GM21529 (cell line): ENCODE measurements at regions not wholly inside any gene's neighbourhood (a gene's known extent, or its start where the extent isn't known, plus 50 kb on each side); places are given as distances from the start of the nearest gene placed in this dataset.
"Not testable (repeated sequence)": the region's sequence is repeated elsewhere in the genome, so short reads cannot be mapped to it uniquely, and the experiment has no call there.

Experiments
- ATAC-seq: cut with Tn5 transposase; IDR thresholded peaks from one replicate; pipeline ENCODE4 v1.9.1; 2021; ENCODE audit not compliant: unreplicated experiment

DNA sequence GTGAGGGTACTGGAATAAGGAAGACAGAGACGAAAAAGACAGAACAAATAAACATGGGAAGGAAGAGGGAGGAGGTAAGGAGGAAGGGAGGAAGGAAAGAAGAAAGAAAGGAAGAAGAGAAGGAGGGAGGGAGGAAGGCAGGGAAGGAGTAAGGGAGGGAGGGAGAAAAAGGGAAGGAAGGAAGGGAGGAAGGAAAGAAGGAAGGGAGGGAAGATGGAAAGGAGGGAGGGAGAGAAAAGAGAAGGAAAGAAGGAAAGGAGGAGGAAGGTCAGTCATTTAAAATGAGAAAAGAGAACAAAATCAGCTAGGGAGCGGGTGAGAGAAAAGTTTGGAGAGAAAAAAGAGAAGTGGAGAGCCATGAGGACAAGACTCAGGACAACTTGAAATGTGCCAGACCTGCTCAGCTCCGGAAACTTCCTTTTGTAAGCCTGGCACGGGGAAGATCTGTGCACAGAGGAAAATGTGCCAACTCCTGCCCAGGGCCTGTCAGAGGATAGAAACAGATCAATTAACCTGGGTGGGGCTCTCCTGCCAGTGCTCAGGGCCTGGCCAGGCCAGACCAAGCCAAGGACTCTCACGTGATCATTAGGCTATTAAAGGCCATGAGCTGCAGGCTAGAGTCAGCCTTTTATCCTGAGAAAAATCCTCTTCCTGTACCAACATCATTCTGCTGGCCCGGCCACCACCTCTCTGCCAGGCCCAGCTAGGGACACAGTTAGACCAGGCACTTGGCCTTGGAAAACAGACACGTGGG lies 50.1 kb upstream of the BCL6 start:
- ATAC-seq = no peak

DNA sequence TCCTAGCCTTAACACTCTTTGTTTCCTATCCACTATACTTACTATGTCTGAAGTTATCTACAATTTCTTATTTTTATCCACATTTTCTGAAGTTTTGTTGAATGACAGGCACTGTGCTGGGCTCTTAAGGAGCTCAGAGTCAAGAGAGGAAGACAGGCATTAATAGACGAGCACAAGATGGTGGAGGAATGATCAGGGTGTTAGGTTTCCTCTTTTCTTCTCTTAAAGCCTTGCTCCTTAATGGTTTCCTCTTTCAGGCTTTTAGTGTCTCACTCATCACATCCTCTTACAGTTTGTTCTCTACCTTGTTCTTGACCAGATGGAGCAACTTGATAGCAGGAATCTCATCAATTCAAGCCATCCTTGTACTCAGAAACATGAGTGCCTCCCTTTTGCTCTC lies 52.9 kb upstream of the BCL6 start:
- no peak for ATAC-seq

DNA sequence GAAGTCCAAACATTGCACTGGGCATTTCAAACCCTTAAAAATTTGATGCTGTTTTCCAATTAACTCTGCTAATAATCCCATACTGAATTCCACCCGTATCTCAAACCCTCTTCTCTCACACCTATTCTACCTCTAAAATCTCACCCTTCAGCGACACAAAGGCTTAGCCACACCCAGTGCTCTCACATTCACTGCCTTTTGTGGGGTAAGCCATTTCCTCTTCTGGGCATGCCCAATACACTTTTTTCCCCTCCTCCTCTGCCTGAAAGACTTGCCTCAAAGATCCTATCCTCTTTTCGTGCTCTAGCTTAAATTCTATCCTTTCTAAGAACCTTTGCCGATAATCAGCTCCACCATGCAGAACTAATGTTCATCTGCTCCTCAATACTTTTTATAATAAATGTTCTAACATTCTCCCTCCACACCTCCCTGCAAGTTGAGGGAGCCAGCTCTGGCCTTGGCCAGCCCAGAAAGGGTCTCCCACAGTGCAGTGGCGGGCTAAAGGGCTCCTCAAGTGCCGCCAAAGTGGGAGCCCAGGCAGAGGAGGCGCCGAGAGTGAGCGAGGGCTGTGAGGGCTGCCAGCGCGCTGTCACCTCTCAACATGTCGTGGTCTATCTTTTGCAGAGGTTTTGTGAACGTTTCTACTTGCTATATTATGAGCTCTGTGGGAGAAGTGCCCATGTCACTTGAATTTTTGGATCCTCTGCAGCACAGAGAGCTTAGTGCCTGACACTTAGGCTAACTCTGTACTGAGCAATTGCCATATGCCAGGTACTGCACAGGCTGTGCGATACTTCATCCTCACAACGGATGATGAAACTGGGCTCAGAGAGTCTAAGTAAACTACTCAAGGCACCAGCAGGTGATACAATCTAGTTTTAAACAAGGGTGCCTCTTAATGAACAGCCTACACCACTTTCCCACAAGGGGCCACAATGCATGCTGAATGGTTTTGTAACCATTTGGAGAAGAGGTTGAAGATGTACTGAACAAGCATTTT lies 53.6 kb upstream of the BCL6 start:
- no peak for ATAC-seq

DNA sequence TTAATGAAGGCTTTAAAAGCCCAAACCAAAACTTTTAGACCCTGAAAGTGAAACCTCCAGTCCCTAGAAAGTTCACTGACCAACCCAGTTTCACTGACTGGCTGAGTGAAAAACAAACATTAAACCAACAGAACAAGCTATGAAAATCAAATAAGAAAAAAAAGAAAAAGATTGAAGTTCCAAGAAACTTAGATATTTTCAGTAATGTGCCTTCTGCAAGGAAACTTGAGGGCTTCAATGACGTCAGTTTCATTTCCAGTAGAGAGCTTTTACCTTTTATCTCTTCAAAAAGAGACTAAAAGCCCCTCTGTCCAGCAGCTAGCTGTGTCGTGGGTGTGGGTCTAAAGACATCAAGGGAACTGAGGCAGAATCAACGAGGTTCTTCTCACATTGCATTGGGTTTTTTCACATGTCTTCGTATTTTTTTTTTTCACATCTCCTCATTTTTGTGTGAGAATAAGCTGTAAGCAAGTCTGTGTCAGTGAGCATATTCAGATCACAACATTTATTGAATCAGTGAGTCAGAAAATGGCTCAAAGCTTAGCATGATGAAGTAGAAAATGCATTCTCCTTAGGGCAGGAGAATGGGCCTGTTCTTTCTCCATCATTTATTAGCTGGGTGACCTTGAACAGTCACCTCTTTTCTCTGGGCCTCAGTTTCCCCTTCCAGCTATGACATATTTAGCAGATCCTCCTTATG lies 54.8 kb upstream of the BCL6 start:
- ATAC-seq = peak; percentile 38

DNA sequence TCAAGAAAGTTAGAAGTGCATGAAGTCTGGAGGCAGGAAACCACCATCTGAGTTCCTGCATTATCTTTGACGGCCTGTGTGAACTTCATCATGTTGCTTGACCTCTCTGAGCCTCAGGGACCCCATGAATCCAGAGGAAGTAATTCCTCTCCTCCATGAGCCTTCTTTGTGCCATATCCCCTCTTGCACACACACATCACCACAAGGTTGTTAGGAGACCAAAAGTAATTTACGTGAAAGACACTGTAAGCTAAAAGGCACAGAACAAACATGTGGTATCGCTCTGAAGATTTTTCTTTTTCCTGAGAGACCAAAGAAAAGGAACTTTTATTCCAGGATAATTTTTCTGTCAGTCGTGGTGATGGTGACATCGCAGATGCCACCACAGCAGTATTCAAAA lies 55.9 kb upstream of the BCL6 start:
- no peak for ATAC-seq

DNA sequence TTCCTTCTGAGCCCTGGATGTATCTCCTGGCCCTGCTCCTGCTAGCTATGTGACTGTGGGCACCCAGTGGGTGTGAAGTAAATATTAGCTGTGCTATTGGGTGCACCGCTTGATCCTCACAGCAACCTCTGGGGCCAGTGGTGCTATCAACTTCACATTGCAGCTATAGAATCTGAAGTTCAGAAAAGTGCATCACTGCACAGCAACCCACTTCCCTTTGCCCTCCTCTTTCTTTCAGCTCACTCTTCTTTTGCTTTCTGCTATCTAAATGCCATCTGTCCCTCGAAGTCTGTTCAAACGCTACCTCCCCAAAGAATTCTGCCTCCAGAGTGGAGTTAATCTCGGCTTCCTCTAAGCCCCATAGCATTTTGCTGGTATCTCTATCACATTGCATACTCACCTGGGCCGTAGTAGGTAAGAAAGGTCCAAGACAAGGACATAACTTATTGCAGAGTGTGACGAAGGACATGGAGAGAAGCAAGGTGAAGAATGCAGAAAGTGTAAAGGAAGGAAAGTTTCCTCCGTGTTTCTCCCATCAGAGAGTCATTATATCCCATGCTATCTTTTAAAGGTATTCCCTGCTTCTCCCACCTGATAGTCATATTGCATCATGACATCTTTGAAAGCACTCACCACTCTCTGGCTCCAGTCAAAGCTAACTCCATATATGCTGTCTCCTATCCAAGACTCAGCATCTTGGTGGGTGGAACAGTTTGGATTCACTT lies 57.1 kb upstream of the BCL6 start:
- ATAC-seq = no peak

DNA sequence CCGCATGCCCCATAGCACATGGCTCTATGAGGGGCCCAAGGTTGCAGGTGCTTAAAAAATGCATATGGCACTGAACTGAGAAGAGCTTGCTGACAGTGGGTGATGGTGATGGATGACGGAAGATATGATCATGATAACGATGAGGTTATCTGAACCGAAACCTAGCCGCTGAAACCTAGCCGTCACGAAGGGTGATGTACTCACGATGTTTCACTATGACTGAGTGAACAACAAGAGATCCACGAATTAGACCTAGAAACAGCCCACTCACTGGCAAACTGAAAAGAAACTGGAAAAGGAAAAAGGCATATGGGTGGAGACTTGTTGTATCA lies 57.6 kb upstream of the BCL6 start:
- peak; percentile 90 for ATAC-seq

DNA sequence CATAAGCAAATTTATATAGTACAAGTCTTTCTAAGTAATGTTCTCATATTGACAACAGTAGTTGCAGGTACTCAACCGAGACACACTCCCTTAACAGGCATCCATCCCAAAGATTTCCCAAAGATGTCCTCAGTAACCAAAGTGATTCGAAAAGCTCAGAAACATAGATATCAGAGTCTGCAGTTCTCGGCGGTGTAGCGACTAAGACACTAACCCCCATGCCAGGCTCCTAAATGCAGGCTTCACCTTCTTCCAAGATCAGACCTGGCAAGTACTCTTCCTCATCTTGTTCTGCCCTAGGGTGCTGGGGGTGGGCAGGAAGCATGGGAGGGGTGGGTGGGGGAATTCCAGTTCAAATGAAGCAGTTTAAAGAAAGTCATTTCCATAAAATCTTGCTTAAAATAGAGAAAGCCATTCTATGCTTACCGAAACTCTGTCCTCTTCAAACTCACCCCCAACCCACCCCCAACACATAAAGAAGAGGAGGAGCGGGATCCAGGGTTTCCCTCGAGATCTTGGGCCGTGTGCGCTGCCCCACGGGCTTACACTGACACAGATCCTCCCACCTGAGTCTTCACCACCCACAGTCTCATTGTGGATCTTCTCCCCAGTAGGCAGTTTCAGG lies 59.0 kb upstream of the BCL6 start:
- ATAC-seq = no peak

DNA sequence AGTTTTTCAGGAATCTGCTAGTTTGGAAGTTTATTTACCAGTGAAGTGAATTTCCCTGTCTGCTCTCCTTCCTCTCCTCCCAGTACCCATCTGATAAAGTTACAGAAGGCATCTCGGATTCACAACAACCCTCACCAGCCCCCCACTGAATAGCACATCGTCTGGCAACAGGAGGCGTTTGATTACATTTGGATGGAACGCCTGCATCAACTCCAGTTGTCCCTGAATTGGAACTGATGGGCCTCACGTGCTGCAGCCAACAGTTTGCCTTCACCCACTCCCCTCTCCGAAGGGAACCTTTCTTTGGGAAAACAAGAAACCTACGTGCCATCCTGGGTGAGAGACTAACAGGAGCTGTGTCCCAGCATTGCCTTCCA lies 59.5 kb upstream of the BCL6 start:
- no peak for ATAC-seq

DNA sequence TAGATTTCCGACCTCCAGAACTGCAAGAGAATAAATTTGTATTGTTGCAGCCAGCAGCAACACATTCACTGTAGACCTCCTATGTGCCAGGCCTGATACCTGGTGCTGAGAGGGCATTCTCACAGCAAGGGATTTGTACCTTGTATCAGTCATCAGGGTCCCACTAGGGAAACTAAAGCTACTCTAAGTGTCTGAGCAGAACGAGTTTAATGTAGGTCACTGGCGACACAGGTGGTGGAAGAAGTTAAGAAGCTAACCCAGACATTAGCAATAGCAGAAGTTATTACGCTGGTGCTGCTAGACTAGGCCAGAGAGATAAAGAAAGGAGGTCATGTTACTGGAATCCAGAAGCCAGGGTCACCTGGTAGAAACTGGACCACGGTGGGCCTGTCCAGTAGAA lies 60.5 kb upstream of the BCL6 start:
- ATAC-seq = no peak

DNA sequence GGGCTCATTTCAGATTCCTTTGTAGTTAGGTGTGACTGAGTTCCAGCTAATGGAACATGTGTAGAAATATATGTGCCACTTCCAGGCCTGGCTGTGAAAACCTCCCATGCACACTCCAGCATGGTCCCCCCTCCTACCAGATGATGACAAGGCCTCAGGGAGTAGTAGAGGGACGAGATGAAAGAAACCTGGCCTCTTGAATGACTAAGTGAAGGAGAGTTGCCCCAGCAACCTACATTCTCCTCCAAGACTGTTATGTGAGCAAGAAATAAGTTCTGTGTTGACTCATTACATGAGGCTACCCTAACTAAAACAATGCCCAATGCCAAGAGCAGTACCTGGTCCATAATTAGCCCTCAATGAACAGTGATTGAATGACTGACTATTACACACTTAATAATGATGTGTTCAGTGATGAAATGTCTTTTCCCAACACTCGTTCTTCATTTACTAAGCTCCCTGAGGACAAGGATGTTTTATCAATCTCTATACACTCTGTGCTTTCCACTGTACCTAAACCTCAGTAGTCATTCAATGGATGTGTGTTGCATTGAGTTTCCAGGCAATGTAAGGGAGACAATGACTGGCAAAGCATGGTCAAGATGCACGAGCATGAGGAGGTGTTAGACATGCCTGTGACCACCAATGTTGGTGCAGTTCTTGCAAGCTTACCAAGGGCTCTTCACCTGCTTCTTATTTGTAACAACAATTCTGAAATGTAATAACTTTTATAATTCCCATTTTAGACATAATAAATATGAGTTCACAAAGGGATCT lies 62.0 kb upstream of the BCL6 start:
- no peak for ATAC-seq

DNA sequence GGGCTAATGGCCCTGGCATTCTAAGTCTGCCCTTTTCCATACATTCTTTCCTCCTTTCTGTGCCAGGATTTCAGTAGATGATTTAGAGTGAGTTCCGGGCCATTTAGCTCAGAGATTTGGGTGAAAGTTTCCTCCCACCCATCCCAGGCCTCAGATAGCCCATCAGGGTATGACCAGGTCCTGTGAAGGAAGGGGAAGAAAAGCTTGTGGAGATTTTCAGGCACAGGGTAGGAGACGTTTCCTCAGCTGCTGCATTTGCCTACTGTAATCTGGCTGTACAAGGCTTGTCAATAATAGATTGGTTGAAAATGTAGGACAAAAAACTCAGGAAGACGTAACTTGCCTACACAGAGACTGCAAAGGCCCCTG lies 63.2 kb upstream of the BCL6 start:
- ATAC-seq = no peak

DNA sequence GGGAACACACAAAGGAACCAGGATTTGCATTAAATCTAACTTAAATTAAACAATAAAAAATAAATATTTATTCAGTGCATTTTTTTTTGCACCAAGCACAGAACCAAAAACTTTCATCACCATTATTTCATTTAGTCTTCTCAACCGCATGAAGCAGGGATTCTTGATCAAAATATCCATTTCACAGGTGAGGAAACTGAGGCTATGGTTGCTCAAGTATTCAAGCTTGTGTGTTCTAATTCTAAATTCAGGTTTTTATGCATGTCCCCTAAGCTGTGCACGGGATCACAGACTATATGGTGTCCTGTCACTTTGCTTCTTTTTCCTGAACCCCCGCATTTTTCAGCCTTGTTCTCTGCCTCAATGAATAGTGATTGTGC lies 64.3 kb upstream of the BCL6 start:
- ATAC-seq = no peak

DNA sequence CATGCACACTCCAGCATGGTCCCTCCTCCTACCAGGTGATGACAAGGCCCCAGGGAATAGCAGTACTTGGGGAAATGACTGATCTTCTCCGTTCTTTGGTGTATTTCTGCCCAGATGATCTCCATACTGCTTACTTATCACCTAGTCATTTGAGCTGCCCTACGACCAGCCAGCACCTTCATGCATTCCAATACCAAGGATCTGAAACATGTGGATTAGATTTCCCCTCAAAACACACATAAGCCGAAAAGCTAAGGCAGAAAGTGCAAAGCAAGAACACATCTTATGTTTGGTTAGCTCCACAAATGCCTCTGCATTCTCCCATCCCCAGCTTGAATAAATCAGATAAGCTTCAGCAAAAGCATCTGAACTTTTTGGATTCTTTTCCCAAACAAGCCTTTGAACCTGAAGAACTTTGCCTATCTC lies 64.8 kb upstream of the BCL6 start:
- no peak for ATAC-seq

DNA sequence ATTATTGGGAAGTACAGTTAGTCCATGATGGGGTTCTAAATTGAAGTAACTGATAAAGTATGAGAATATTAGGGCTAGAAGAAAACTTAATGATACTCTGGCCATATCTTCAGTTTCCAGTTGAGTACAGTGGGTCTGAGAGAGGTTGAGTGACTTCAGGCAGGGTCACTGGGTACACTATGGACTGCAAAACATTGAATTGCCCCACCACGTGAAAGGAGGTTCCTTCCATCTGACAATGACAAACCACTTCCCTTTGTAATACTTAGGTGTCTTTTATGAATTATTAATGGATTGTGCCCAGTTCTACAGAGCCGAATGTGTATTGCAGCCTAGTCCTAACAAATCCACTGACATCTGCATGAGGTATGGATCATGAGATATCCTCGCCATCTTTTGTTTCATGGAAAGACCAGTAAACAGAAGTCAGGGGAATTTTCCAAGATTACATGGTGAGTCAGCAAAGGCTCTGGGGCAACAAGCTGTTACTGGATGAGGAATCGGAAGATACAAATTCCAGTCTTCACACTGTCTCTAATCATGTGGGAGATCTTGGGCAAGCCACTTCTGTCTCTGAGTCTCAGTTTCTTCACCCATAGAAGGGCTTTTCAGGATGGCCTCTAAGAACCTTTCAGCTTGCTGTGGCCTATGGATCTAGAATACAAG lies 66.5 kb upstream of the BCL6 start:
- no peak for ATAC-seq

DNA sequence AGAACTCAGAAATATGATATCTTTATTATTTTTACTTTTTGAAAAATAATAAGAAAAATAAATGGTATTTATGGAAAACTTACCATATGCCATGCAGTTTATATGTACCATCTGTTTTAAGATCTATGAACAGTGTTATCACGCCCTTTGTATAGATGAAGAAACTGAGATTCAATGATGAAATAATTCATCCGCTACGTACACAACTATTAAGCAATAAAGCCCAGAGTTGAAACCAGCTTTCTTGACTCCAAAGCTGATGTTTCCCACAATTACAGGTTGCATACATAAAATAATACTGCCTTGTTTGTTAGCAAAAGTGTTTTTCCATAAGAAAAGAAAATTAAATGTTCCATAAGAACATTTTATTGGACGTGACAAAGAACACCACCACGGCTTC lies 67.2 kb upstream of the BCL6 start:
- no peak for ATAC-seq

DNA sequence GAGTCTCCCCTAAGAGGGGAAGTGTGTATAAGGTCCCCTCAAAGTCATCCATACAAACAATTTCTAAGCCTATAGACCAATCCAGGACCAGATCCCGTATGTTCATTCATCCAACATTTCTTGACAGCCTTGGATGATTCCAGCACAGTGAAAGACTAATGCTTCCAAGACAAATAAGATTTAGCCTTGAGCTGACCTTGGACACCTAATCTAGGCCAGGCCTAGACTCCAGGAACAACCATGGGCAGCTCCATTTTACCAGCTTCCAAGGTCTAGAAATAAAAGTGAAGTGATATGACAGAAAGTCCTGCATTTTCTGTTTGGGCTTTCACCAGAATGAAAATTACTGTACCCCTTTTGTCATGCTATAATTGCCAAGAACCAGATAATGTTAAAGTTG lies 67.9 kb upstream of the BCL6 start:
- ATAC-seq = no peak

DNA sequence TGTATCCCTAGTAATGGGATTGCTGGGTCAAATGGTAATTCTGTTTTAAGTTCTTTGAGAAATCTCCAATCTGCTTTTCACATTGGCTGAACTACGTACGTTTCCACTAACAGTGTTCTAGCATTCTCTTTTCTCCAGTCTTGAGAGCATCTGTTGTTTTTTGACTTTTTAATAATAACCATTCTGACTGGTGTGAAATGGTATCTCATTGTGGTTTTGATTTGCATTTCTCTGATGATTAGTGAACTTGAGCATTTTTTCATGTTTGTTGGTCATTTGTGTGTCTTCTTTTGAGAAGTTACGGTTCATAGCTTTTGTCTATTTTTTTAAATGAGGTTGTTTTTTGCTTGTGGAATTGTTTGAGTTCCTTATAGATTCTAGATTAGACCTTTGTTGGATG lies 72.5 kb upstream of the BCL6 start:
- not testable (repeated sequence) for ATAC-seq

DNA sequence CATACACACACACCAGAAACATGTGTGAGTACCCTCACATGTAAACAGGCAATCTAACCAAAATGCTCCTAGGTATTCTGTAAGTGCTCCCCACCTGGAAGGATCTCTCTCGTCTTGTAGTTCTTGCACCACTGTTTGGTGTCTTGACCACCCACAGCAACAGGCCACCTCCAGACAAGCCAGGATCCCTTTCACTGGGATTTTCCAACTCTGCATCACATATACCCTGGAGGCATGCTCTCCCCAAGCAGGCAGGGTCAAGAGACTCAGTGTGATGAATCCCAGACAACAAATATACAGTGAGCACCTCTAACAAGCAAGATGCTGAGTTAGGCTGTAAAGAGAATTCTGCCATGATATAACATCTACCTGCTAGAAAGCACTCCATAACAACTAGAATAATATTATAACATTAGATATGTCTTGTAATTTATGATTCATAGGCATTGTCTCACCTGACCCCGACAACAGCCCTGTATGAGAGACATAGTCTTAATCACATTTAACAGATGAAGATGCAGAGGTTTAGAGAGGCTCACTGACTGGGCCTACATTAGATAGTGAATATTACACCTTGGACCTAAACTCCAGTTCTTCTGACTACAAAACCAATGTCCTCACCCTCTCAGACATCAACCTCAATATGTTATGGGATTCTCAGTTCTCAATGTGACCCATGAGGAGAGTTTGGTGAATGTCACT lies 76.5 kb upstream of the BCL6 start:
- no peak for ATAC-seq
